Omental fat pad (tissue), 3 donors: ENCODE measurements at regions not wholly inside any gene's neighbourhood (a gene's known extent, or its start where the extent isn't known, plus 50 kb on each side); places are given as distances from the start of the nearest gene placed in this dataset.

ENCODE experiments used
- ATAC-seq: fragments of 150-250 bp; one replicate; pipeline ENCODE4 v1.9.1; 2016; ENCODE audit warnings: mild to moderate bottlenecking, moderate library complexity; ENCODE audit not compliant: low FRiP score
- DNase-seq: peaks from one replicate; pipeline ENCODE4 v3.0.0-alpha.2; 2019; ENCODE audit warnings: low spot score
- CTCF ChIP-seq, 3 donors: fragments of 450-650 bp; IDR thresholded peaks; one replicate each; pipeline ENCODE4 v1.5.1; 2016 to 2017; ENCODE audit warnings: antibody characterized with exemption in 3 of 3, mild to moderate bottlenecking in 3 of 3, moderate library complexity in 2 of 3

DNA sequence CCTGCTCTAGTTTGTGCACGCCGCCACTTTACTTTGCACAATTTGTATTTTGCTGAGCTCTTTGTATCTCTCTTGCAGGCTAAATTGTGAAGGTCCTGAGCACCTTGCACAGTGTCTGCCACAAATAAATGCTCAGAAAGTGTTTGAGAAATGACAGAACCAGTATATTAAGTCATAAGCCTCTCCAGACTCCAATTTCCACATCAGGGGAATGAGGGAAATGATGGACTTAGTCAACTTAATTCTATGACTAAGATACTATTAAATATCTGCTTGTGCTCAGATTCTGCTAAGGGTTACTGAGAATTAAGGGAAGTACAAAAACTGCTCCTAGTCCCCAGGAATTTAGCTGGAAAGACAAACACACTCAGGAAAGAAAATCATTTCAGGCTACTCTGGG lies 239.1 kb upstream of the SLC14A2 start:
- ATAC-seq, result no peak
- no peak for TF ChIP-seq CTCF (IDR thresholded peaks at IDR 0.05)
- no peak for DNase-seq

GRCh38 chr18:45378308-45378707 lies 237.0 kb upstream of the SLC14A2 start:
- DNase-seq (no peak), ATAC-seq (no peak)
- TF ChIP-seq CTCF (IDR thresholded peaks at IDR 0.05), result no peak

- DNase-seq (no peak), ATAC-seq (no peak)
- no peak for TF ChIP-seq CTCF (IDR thresholded peaks at IDR 0.05)
Measured at GRCh38 chr18:45378933-45379332, 236.3 kb upstream of the SLC14A2 start.

- TF ChIP-seq CTCF (IDR thresholded peaks at IDR 0.05), result no peak
- ATAC-seq, result peak; percentile 48
- DNase-seq, result no peak
Measured at GRCh38 chr18:45379903-45380302, 235.4 kb upstream of the SLC14A2 start.

- ATAC-seq (no peak), DNase-seq (no peak)
- no peak for TF ChIP-seq CTCF (IDR thresholded peaks at IDR 0.05)
Measured at GRCh38 chr18:45381282-45381681, 234.0 kb upstream of the SLC14A2 start.

DNA sequence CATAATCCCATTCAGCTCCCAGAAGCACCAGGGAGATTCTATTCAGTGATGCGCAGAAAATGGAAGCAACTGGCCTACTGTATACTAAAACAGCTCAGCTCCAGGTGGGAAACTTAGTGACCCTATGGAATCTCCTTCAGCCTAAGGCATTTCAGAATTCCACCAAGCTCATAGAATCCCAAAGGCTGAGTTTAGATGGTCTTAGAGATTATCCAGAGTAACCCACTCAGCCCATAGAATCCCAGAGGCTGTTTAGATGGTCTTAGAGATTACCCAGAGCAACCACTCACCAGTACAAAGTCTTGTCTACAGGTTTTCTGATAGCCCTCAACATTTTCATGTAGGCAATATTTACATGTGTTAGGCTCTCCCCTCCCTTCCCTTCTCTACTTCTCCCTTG lies 232.0 kb upstream of the SLC14A2 start:
- no peak for ATAC-seq
- DNase-seq, result no peak
- no peak for TF ChIP-seq CTCF (IDR thresholded peaks at IDR 0.05)

DNA sequence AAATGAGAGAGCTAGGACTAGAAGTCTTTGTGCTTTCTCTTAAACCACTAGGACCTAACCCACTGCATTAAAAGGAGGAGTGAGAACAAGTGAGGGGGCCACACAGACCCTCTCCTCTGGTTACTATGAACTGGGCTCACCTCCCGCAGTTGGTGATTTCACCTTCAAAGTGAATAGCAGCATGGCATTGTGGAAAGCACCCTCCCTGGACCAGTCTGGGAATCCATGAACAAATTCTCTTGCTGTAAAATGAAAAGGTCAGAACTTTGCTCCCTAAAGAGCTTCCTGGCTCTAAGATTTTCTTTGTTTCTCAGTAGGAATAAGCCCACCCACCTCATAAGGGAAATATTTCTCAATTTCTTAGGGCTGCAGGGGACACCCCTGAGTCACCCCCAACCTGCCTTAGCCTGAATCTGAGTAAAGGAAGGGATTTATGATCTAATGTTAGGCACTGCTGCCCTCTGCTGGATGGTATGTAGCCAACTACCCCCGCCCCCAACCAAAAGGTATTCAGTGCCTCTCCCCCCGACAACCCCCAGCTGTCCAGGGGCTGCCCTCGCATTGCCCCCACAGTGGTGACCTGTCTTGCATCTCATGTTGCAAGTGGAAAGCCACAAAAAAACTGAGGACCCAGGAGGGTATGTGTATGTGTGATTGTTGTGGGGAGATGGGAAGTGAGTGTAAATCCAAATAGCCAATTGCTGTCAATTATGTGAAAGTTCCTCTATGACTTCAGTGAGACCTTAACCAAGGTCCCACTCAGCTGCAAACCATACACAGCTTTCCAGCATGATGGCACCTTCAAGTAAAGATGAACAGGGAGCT lies 230.9 kb upstream of the SLC14A2 start:
- ATAC-seq, result peak; percentile 71
- peak in 1 of 3 donors; percentile 55 for TF ChIP-seq CTCF (IDR thresholded peaks at IDR 0.05)
- peak; percentile 56 for DNase-seq
